ENCODE measurements at regions not wholly inside any gene's neighbourhood (a gene's known extent, or its start where the extent isn't known, plus 50 kb on each side); places are given as distances from the start of the nearest gene placed in this dataset.
"Not testable (repeated sequence)": the region's sequence is repeated elsewhere in the genome, so short reads cannot be mapped to it uniquely, and the experiment has no call there.

DNA sequence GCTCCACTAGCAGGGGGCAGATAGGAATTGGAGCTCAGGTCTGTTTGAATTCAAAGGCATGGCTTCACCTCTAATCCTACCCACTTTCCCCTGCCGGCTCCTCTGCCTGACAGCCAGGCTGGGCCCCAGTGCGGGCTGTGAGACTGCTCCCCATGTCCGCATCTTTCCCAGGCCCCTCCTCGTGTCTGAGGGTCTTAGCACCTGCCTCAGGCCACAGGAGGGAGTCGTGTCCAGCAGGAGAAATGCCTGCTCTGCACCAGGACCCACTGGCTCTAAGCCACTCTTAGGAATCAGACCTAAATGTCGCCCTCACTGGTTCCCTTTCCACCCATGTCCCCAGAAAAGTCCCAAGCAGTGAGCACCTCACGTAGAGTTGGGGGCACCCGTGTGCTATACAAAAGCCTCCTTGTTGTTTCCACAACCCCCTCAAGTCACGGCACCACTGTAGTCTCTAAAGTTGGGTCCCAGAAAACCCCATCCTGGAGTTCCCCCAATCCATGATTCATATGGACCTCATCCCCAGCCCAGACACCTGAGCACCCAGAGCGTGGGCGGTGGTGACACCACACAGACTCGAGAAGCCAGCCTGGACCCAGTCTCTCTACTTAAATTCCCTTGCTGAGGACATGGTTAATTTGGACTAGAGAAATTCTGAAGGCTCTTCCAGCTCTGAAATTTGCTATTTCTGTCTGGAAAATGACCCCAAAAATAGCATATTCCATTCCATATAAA lies 466.4 kb upstream of the ZMIZ1 start:
- no peak for DNase-seq

DNA sequence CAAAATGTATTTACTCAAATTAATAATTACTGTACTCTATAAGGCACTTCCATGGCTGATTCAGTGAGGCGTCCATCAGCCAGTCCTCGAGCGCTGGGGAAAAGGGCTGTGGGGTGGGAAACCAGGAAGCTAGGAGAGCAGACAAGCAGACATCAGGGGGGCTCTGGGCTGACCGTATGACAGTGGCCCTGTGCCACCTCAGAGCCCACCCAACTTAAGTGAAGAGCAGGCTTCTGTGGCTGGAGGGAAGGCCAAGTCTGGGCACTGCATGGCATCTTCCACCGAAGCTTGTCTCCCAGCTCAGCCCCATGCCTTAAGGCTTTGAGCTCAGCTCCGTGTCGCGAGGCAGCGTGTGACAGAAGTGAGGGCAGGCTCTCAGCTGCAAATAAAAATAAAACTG lies 464.5 kb upstream of the ZMIZ1 start:
- DNase-seq = no peak

DNA sequence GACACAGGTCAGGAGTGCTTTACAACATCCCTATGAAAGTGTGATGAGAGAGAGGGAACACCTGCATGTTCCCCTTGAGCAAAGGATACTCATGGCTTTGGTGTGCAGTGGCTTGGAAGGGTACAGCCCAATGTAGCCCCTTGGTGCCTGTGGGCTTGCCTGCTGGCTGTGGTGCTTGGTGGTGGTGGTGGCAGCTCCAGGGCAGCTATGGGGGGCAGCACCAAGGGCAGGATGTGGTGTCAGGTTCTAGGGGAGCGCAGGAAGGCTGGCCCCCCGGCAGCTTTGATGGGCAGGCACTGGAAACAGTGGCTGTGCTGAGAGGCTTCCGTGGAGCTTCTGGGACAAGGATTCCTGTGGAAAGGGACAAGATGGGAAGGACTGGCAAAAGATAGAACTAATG lies 464.0 kb upstream of the ZMIZ1 start:
- DNase-seq = no peak

DNA sequence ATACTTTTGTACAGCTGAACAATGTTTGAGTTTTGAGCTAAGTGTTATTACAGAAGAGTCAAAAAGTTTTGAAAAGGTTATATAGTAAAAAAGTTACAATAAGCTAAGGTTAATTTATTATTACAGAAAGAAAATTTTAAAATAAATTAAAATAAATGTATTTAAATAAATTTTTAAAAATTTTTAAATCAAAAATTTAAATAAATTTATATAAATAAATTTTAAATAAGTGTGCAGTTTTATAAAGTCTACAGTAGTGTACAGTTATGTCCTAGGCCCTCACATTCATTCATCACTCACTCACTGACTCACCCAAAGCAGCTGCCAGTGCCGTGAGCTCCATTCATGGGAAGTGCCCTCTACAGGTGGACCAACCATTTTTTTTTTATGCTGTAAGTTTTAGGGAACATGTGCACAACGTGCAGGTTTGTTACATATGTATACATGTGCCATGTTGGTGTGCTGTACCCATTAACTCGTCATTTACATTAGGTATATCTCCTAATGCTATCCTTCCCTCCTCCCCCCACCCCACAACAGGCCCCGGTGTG lies 462.9 kb upstream of the ZMIZ1 start:
- DNase-seq = no peak

DNA sequence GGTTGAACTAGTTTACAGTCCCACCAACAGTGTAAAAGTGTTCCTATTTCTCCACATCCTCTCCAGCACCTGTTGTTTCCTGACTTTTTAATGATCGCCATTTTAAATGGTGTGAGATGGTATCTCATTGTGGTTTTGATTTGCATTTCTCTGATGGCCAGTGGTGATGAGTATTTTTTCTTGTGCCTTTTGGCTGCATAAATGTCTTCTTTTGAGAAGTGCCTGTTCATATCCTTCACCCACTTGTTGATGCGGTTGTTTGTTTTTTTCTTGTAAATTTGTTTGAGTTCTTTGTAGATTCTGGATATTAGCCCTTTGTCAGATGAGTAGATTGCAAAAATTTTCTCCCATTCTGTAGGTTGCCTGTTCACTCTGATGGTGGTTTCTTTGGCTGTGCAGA lies 462.0 kb upstream of the ZMIZ1 start:
- not testable (repeated sequence) for DNase-seq

DNA sequence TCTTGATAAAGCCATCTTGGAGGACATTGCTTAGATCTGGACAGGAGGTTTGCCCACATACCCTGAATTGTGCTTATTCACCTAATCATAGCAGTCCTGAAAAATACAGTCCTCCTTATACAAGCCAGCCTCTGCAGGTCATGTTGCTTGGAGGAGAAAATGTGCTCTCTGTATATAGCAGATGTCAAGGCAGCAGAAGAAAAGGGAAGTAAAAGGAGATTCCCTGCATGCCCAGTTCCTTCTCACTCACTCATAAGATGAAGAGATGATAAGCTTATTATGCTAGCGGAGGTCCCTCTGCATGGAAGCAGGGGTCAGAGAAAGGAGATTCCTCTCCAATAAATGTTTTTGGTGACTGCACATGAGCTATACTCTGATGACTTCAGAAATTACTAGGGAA lies 458.8 kb upstream of the ZMIZ1 start:
- peak in 1 of 2 donors; percentile 67 for DNase-seq

DNA sequence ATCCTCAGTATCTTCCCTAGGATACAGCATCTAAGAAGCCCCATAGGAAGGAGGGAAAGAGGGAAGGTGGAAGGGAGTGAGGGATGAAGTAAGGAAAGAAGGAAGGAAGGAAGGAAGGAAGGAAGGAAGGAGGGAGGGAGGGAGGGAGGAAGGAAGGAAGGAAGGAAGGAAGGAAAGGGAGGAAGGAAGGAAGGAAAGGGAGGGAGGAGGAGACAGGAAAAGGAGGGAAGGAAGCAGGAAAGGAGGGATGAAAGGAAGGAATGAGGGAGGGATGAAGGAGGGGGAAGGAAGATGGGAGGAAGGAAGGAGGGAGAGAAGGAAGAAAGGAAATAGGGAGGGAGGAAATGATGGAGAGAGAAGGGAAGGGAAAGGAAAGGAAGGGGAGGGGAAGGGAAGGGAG lies 455.6 kb upstream of the ZMIZ1 start:
- no peak for DNase-seq

DNA sequence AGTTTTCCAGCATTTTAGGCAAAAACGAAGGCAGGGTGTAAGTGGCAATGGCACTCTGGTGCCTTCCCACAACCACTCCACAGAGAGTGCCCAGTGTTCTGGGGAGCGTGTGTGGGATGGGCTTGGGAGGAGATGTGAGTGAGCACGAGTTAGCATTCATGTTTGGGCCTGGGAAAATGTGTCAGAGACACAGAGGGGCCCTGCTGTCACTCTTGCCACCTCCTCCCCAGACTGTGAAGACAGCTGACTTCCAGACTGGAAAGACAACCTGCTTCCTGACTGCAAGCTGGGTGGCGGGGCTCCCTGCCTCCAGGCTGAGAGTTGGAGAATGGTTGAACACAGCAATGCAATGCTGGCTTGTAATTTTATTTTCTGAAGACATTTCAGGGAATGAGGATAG lies 454.5 kb upstream of the ZMIZ1 start:
- DNase-seq = no peak

DNA sequence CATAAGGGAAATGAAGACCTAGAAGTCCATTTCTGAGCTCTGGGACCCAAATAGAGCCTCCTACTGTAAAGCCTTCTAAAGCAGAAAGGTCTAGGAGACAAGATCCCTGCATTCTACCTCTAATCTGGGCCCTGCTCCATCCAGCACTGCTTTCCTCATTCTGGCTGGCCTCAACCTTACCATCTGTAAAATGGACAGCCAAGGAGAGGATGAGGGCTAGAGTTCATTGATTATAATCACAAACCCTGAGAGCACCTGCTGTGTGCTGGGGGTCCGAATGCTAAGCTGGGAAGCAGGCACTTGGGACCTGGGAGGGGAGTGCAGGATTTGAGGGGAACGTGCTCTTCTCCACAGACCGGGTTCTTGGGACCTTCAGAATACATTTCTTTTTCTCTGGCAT lies 454.0 kb upstream of the ZMIZ1 start:
- DNase-seq = no peak

DNA sequence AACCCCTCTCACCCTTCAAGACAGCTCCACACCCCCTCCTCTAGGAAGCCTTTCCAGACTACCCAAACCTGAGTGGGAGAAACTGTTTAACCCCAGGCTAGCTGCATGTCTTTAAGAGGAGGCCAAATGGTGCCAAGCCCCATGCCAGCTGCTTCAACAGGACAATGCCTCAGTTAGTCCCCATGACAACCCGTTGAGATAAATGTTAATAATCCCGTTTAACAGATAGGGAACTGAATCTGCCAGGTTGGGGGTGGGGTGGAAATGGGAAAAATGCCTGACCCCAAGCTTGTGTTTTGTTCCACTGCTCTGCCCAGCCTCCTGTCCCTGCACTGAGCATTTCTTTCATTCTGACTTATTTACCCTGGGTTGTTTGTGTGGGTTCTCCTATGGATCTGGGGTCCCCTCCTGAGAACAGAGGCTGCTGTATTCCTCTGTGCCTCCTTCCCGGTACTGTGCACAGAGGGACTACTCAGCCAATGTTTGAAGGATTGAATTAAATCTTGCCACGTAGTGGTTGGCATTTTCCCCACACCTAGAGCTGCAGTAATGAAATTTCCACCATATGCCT lies 452.6 kb upstream of the ZMIZ1 start:
- DNase-seq = no peak

DNA sequence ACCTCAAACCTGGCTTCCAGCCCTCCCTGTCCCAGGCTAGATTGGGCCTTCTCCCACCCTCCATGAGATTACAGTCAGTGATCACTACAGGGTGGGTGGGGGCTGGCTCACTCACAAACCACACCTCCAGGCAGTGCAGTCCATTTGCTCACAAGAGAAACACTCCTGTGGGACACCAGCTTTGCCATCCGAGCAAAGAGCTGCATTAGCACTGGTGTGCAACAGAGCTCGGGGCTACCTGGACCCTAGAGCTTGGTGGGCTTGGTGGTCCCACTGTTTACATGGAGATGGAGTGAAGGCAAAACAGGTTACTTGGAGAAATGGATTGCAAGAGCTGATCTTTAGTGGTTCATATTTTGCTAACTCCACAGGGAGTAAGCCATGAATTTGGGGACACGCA lies 451.7 kb upstream of the ZMIZ1 start:
- DNase-seq = no peak

DNA sequence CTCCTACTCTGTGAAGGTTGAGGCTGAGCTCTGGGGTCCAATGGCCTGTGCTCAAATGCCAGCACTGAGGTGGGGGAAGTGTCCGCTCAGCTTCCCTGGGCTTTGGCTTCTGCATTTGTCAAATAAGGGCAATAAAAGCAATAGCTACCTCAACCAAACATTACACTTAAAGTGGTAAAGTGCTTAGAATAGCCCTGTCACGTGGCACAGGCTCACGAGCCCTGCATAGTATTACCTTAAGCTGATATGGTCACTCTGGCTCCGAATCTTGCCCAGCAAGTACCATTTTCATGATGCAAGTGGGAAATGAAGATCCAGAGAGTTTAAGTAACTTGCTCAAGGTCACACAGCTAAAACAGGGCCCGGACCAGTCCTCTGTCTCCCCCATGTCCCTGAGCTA lies 451.1 kb upstream of the ZMIZ1 start:
- no peak for DNase-seq

DNA sequence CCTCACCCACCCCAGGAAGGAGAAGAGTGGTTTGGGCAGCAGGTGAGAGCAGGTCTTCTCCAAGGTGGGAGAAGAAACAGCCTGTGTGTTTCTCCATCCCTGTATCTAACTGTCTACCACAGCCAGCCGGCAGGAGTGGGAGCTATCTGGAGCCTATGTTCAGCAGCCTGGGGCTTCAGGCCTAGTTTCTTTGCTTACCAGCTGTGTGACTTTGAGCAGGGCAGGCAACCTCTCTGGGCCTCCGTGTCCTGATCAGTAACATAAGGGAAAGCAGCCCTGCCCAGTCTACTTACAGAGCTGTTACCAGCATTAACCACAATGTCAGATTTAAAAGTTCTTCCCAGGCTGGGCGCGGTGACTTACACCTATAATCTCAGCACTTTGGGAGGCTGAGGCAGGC lies 450.7 kb upstream of the ZMIZ1 start:
- DNase-seq = no peak

DNA sequence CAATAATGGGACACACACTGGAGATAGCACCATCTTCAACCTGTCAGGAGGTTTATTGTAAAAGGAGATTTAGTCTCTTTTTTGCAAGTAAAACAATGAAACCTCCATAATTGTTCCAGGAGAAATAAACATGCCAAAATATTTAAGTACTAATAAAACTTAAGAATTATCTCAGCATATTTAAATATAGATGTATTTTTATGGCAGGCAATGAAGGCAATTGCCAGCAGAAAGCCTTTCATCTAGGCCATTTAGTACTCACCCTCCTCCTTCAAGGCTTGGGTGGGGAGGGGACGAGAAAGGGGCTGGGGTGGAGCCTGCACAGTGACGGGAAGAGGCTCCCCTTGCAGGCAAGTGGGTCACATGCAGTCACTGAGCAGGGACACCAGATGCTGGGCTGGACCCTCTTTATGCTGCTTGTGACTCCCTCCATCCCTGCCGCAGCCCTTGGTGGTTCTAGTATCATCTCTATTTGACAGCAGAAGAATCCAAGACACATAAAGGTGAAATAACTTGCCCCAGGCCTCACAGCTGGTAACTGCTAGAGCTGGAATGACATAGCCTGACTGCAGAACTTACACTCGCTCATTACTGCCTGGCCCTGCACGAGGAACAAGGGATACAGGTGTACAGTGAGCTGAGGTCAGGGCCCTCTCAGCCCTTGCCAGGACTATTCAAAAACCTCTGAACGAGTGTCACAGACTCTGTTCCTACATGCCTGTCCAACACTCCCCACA lies 449.5 kb upstream of the ZMIZ1 start:
- DNase-seq = no peak

DNA sequence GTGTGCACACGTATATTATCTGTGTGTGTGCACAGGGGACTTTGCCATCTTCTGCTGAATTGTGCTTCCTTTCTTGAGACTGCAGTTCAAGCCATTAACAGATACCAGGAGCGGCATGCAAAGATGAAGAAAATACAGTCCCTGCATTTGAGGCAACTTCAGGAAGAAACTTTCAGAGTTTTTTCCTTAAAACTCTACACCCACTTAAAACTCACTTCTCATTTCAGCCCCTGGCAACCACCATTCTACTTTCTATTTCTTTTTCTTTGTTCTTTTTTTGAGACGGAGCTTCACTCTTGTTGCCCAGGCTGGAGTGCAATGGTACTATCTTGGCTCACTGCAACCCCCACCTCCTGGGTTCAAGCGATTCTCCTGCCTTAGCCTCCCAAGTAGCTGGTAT lies 448.9 kb upstream of the ZMIZ1 start:
- DNase-seq = no peak

DNA sequence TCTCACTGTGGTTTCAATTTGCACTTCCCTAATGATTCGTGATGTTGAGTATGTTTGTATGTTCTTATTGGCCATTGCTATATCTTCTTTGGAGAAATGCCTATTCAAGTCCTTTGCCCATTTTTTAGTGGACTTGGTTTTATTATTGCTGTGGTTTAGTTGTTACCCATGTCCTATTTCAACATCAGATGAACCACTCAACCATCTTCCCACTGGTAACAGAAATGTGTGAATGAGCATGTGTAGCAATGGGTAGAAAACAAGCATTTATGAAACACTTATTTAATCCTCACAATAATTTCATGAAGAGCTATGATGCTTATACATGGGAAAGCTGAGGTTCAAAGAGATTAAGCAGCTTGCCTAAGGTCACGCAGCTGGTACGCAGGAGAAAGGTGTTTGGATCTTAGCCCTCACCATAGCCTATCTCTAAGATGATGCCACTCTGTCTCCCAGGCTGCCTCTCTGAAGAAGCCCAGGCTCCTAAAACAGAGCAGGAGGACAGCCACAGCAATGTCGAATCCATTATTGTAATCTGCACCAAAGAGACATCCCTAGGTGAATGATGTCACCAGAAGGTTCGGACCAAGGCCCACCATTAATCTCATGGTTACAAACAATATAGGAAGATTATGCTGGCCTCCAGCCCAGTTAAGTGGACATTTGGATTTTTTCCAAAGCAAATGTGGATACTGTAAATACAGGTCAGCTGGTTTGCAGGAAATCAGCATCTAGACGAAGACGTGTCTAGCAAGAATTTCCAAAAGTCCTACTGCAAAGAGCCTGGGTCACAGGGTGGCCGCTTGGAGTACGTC lies 447.6 kb upstream of the ZMIZ1 start:
- DNase-seq = no peak

DNA sequence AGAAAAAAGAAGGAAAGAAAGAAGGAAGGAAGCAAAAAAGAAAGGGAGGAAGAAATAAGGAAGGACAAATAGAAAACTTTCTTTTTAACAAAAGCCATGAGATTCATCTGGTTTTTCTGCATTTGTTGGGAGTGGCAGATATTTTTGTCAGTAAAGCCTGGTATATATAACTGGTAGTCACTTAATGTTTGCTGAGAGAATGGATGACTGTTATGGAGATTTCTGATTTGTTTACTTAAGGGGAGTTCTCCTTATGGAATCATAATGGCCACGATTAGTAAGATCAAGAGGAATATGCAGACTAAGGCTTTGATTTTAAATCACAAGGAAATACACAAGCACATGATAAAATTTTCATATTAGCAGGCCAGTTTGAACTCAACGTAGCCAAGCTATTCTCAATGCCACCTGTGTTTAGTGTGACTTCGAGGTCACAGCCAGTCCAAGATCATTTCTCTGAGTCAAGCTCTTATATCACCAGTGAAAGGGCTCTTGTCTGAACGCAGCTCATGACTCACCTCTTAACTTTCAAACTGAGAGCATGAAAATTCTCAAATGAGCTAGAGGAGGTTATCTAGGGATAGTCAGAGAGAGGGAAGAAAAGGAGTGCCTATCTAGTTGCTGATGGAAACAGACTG lies 445.1 kb upstream of the ZMIZ1 start:
- no peak for DNase-seq

DNA sequence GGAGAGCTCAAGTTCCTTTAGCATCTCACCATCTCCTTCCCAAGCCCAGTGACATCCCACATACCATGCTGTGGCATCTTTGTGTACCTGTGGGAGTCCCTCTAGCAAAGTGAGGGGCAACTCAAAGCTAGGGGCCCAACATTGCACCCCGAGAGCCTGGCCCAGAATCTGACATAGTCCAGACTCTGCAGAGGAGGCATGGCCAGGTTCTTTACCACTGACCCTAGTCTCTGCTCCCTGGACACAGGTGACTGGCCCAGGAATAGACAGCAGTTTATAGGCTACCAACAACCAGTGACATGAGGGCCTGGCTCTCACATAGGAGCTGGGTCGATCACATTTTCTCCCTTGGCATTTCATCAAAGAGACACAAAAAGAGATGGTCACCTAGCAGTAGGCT lies 444.0 kb upstream of the ZMIZ1 start:
- DNase-seq = no peak

DNA sequence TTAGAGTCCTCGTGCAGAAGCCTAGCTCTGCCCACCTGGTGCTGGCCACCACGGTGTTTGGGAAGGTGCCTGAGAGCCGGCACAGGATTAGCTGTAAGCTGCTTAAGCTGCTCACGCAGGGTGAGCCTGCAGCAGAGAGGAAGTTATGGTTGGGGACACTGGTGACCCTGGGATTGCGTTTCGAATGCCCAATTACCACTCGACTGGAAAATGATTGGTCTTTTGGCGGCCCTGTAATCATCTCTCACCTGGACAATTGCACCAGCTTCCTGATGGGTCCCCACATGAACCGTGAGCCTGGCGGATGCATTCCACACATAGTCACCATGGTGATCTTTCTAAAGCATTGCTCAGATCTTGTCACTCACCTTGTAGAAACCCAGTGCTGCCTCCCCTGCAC lies 442.3 kb upstream of the ZMIZ1 start:
- DNase-seq = no peak

DNA sequence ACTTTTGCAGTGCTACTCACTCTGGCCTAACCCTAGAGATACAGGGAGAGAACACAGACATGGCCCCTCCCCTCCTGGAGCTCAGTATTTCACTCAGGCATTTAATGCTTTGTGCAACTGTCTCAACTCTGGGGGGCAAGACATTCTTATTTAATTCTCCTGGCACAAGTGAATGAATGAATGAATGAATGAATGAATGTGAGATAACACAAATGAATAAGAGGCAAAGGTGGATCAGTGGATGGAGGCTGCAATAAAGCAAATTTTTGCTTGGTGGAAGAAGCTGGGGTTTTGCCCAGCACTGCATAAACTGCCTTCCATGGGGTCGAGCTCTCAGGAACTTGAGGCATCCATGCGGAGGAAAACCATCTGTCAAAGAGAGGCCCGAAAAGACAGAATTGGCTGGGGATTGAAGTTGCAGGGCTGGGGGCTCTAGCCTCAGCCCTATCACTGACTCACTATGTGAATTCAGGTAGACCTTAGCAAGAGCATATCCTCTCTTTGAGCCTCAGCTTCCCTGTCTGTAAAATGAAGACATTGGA lies 441.4 kb upstream of the ZMIZ1 start:
- no peak for DNase-seq

DNA sequence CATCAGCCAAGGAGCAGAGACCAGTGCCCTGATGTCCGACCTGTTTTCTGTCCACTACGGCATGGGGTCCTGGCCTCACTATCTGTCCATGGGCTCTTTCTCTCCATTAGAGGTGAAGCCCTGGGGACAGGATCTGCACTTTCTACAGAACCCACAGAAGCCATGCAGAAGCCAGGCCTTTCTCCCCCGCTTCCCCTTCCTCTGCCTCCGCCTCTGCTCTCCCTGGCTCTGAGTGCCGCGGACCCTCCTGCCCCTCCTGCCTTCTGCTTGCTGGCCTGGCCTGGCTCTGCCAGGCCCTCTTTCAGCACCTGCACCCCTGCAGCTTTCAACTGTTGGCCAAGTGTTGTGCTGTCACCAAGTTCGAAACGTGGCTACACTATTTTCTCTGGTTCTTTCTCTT lies 439.8 kb upstream of the ZMIZ1 start:
- DNase-seq = peak in 1 of 2 donors; percentile 18

DNA sequence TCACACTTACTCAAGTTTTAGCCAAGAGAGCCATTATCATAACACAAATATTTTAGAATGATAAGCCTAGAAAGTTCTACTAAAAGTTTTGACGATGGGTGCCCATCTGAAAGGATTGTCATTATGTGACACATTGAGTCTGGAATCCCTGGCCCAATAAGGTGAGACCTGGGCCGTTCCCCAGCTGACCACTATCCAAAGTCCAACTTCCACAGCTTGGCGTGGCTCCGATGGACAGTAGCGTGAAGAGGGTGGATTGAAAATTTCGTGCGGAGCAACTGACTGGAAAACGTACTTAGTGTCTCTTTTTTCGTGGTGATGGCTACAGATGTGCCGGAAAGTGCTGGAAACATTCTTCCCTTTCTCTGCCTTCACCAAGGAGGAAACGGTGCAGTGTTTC lies 439.0 kb upstream of the ZMIZ1 start:
- no peak for DNase-seq
